H9 (cell line): ENCODE measurements at regions not wholly inside any gene's neighbourhood (a gene's known extent, or its start where the extent isn't known, plus 50 kb on each side); places are given as distances from the start of the nearest gene placed in this dataset.
A peak's percentile ranks its signal among the peaks of the same experiment; 100 is the strongest.

Source experiments
- DNase-seq: peaks from one replicate; pipeline ENCODE4 v3.0.0-alpha.2; 2017
- H2AFZ ChIP-seq: one replicate; pipeline ENCODE4 v1.6.1; 2013; ENCODE audit warnings: mild to moderate bottlenecking, low read length, control low read depth, moderate library complexity
- H2AK5ac ChIP-seq: 2 replicates; pipeline ENCODE4 v1.6.1; 2013; ENCODE audit warnings: low read length, control low read depth, mixed read lengths; ENCODE audit not compliant: insufficient read length
- H2BK120ac ChIP-seq: one replicate; pipeline ENCODE4 v1.6.1; 2013; ENCODE audit warnings: low read depth, mild to moderate bottlenecking, low read length, control low read depth, inconsistent platforms; ENCODE audit not compliant: poor library complexity, severe bottlenecking
- H2BK12ac ChIP-seq: 2 replicates; pipeline ENCODE4 v1.6.1; 2013; ENCODE audit warnings: low read length, control low read depth, mixed read lengths, low read depth; ENCODE audit not compliant: insufficient read length
- H2BK15ac ChIP-seq: 2 replicates; pipeline ENCODE4 v1.6.1; 2013; ENCODE audit warnings: low read depth, low read length, control low read depth
- H2BK20ac ChIP-seq: one replicate; pipeline ENCODE4 v1.6.1; 2013; ENCODE audit warnings: low read depth, mild to moderate bottlenecking, low read length, control low read depth, inconsistent platforms; ENCODE audit not compliant: poor library complexity, severe bottlenecking
- H2BK5ac ChIP-seq: 2 replicates; pipeline ENCODE4 v1.6.1; 2013; ENCODE audit warnings: low read length, control low read depth, mixed read lengths; ENCODE audit not compliant: insufficient read length
- H3K14ac ChIP-seq: 2 replicates; pipeline ENCODE4 v1.6.1; 2013; ENCODE audit warnings: low read length, control low read depth; ENCODE audit not compliant: insufficient read depth
- H3K18ac ChIP-seq: 2 replicates; pipeline ENCODE4 v1.6.1; 2013; ENCODE audit warnings: low read depth, mild to moderate bottlenecking, mixed read lengths, low read length, control low read depth; ENCODE audit not compliant: insufficient read length
- H3K23ac ChIP-seq: 2 replicates; pipeline ENCODE4 v1.6.1; 2013; ENCODE audit warnings: low read length, control low read depth, mixed read lengths, low read depth; ENCODE audit not compliant: insufficient read length
- H3K23me2 ChIP-seq: 2 replicates; pipeline ENCODE4 v1.6.1; 2013; ENCODE audit warnings: low read depth, mild to moderate bottlenecking, mixed read lengths, low read length, control low read depth; ENCODE audit not compliant: insufficient read length, poor library complexity, severe bottlenecking
- H3K27ac ChIP-seq: 2 replicates; pipeline ENCODE4 v1.5.1; 2013; ENCODE audit warnings: low read length, control low read depth, mixed read lengths, low read depth; ENCODE audit not compliant: insufficient read length
- H3K27me3 ChIP-seq: 2 replicates; pipeline ENCODE4 v1.6.1; 2013; ENCODE audit warnings: low read length, control low read depth, inconsistent platforms; ENCODE audit not compliant: insufficient read depth
- H3K4ac ChIP-seq: 2 replicates; pipeline ENCODE4 v1.6.1; 2013; ENCODE audit warnings: low read depth, mild to moderate bottlenecking, control low read depth, inconsistent platforms, low read length, moderate library complexity
- H3K4me1 ChIP-seq: 2 replicates; pipeline ENCODE4 v1.6.1; 2013; ENCODE audit warnings: low read length, control low read depth, inconsistent platforms; ENCODE audit not compliant: insufficient read depth
- H3K4me2 ChIP-seq: 2 replicates; pipeline ENCODE4 v1.6.1; 2013; ENCODE audit warnings: low read length, control low read depth, mixed read lengths; ENCODE audit not compliant: insufficient read length, insufficient read depth
- H3K56ac ChIP-seq: 2 replicates; pipeline ENCODE4 v1.6.1; 2013; ENCODE audit warnings: low read depth, mild to moderate bottlenecking, mixed read lengths, low read length, control low read depth; ENCODE audit not compliant: insufficient read length
- H3K79me1 ChIP-seq: 2 replicates; pipeline ENCODE4 v1.6.1; 2013; ENCODE audit warnings: low read depth, mild to moderate bottlenecking, moderate library complexity, low read length, control low read depth, inconsistent platforms; ENCODE audit not compliant: insufficient read depth, poor library complexity, severe bottlenecking
- H3K79me2 ChIP-seq: 2 replicates; pipeline ENCODE4 v1.6.1; 2013; ENCODE audit warnings: low read length, control low read depth, inconsistent platforms; ENCODE audit not compliant: insufficient read depth
- H3K9ac ChIP-seq: 2 replicates; pipeline ENCODE4 v1.6.1; 2013; ENCODE audit warnings: low read length, control low read depth, mixed read lengths; ENCODE audit not compliant: insufficient read length; ENCODE audit errors: extremely low read depth
- H3K9me3 ChIP-seq: one replicate; pipeline ENCODE4 v1.6.1; 2013; ENCODE audit warnings: low read depth, low read length, inconsistent platforms; ENCODE audit not compliant: control insufficient read depth
- H3T11ph ChIP-seq: one replicate; pipeline ENCODE4 v1.6.1; 2013; ENCODE audit warnings: mild to moderate bottlenecking, low read length, control low read depth, inconsistent platforms
- H4K20me1 ChIP-seq: one replicate; pipeline ENCODE4 v1.6.1; 2013; ENCODE audit not compliant: control insufficient read depth, insufficient read length, insufficient read depth
- H4K5ac ChIP-seq: 2 replicates; pipeline ENCODE4 v1.6.1; 2013; ENCODE audit warnings: low read depth, mild to moderate bottlenecking, mixed read lengths, low read length, control low read depth; ENCODE audit not compliant: insufficient read length
- H4K8ac ChIP-seq: replicated peaks from 2 replicates; pipeline ENCODE4 v1.6.1; 2013; ENCODE audit warnings: low read length, control low read depth, mixed read lengths, low read depth; ENCODE audit not compliant: insufficient read length
- H4K91ac ChIP-seq: 2 replicates; pipeline ENCODE4 v1.6.1; 2013; ENCODE audit warnings: low read depth, mild to moderate bottlenecking, moderate library complexity, mixed read lengths, low read length, control low read depth; ENCODE audit not compliant: insufficient read length
- H3K27ac Mint-ChIP-seq, 3 experiments: 2 replicates in 2 of 3; 3 replicates in 1 of 3; pipeline ENCODE4 v1.8.0; 2020 to 2021; ENCODE audit warnings: mixed read lengths in 3 of 3, mild to moderate bottlenecking in 1 of 3, moderate library complexity in 1 of 3
- H3K27me3 Mint-ChIP-seq: 2 replicates; pipeline ENCODE4 v1.8.0; 2021; ENCODE audit warnings: low read depth, mild to moderate bottlenecking, moderate library complexity, mixed read lengths
- H3K36me3 Mint-ChIP-seq, 3 experiments: 2 replicates in 2 of 3; 3 replicates in 1 of 3; pipeline ENCODE4 v1.8.0; 2020 to 2021; ENCODE audit warnings: low read depth in 3 of 3, mixed read lengths in 3 of 3; ENCODE audit not compliant: insufficient read depth in 1 of 3
- H3K4me1 Mint-ChIP-seq, 2 experiments: 2 replicates each; pipeline ENCODE4 v1.8.0; 2020; ENCODE audit warnings: mixed read lengths in 2 of 2
- H3K4me3 Mint-ChIP-seq, 2 experiments: 2 replicates in 1 of 2; 3 replicates in 1 of 2; pipeline ENCODE4 v1.8.0; 2020 to 2021; ENCODE audit warnings: mild to moderate bottlenecking in 2 of 2, mixed read lengths in 2 of 2, moderate library complexity in 1 of 2
- H3K9me3 Mint-ChIP-seq, 2 experiments: 2 replicates in 1 of 2; 3 replicates in 1 of 2; pipeline ENCODE4 v1.8.0; 2020; ENCODE audit warnings: mild to moderate bottlenecking in 2 of 2, mixed read lengths in 2 of 2, moderate library complexity in 1 of 2
- CTCF ChIP-seq: fragments of 200-600 bp; sonication (generic); conservative IDR thresholded peaks from 3 replicates; pipeline ENCODE4 v1.8.0; 2021; ENCODE audit warnings: antibody characterized with exemption, mild to moderate bottlenecking
- WGBS: extraction: QIAGEN DNeasy Blood & Tissue Kit; methylation state at CpG from one replicate; pipeline ENCODE4 v1.1.7; 2013; ENCODE audit warnings: missing lambda C conversion rate, low lambda C conversion rate, mixed read lengths; ENCODE audit not compliant: insufficient read length; ENCODE audit errors: extremely low coverage; 5-methylcytosine and 5-hydroxymethylcytosine counted together

- H2BK5ac ChIP-seq, result no peak overlapping the region
- H3K27ac Mint-ChIP-seq, result peak overlapping the region in 1 of 3 experiments; percentile 94; a peak in 2 of 7 replicates
- no peak overlapping the region for H3K56ac ChIP-seq
- H3K4ac ChIP-seq, result no peak overlapping the region
- no peak overlapping the region for H3T11ph ChIP-seq
- no peaks in the 10 kb centered on the region for H3K23me2 ChIP-seq
- H4K5ac ChIP-seq, result no peak overlapping the region
- no peaks in the 10 kb centered on the region for H3K79me1 ChIP-seq
- H3K23ac ChIP-seq, result no peak overlapping the region
- H3K36me3 Mint-ChIP-seq, result peaks cover 0 to 24% (median 0%) of the 10 kb centered on the region in 3 experiments; a peak in 4 of 7 replicates
- peaks cover 40 to 50% of the 10 kb centered on the region in 2 experiments for H3K4me1 Mint-ChIP-seq
- H4K20me1 ChIP-seq, result no peaks in the 10 kb centered on the region
- H3K14ac ChIP-seq, result no peak overlapping the region
- H3K9me3 ChIP-seq, result no peaks in the 10 kb centered on the region
- peaks cover 3% of the 10 kb centered on the region for H3K4me1 ChIP-seq
- H3K79me2 ChIP-seq, result peaks cover 1% of the 10 kb centered on the region; the same call in 1 of the 2 replicates
- no peak overlapping the region for H3K4me2 ChIP-seq
- no peak overlapping the region for H4K8ac ChIP-seq
- no peak overlapping the region for H2BK15ac ChIP-seq
- H3K18ac ChIP-seq, result no peak overlapping the region
- H3K4me3 Mint-ChIP-seq, result no peak overlapping the region
- no CpG with 5 or more reads among the region's 4 CpGs for WGBS
- peaks cover 0 to 3% of the 10 kb centered on the region in 2 experiments; a peak in 1 of 5 replicates for H3K9me3 Mint-ChIP-seq
- no peak overlapping the region for H2AFZ ChIP-seq
- H4K91ac ChIP-seq, result no peak overlapping the region
- H2BK120ac ChIP-seq, result no peak overlapping the region
- H2BK12ac ChIP-seq, result no peak overlapping the region
- H3K9ac ChIP-seq, result no peak overlapping the region
- H3K27me3 ChIP-seq, result peaks cover 3% of the 10 kb centered on the region; the same call in 1 of the 2 replicates
- no peak for TF ChIP-seq CTCF
- H3K27ac ChIP-seq, result no peak overlapping the region
- no peak overlapping the region for H2AK5ac ChIP-seq
- DNase-seq, result no peak
- H2BK20ac ChIP-seq, result no peak overlapping the region
- H3K27me3 Mint-ChIP-seq, result no peaks in the 10 kb centered on the region
Observed at GRCh38 chr6:112522587-112522986, 175.5 kb downstream of the RFPL4B start.
